ENCODE measurements at regions not wholly inside any gene's neighbourhood (a gene's known extent, or its start where the extent isn't known, plus 50 kb on each side); places are given as distances from the start of the nearest gene placed in this dataset.
"Not testable (repeated sequence)": the region's sequence is repeated elsewhere in the genome, so short reads cannot be mapped to it uniquely, and the experiment has no call there.

DNA sequence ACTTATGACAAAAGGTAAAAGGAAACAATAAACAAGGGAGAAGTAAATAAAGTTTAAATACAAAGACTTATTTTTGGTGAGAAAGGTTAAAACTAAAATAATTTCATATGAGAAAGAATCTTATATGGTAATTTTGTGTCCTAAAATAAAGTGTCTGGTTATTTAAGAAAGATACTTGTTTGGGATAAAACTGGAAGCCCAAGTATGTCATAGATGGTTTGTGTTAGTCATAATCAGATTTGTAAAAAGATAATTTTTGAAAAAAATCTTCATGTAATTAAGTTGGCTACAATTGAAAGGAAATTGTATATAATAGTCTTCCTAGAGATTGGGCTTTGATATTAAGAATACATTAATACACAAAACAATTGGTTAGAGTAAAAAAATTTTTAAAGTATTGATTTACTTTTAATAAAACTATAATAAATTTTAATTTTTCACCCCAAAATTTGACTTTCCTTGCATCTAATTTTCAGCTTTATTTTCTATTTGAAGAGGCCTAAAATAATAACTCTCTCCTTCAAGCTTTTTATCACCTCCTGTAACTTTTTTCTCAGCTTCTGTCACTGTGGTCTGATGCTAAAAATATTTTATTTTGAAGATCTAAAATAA lies 315.6 kb downstream of the SLITRK5 start:
- no peak for DNase-seq

GRCh38 chr13:87998081-87998480 lies 326.9 kb downstream of the SLITRK5 start:
- DNase-seq: no peak

DNA sequence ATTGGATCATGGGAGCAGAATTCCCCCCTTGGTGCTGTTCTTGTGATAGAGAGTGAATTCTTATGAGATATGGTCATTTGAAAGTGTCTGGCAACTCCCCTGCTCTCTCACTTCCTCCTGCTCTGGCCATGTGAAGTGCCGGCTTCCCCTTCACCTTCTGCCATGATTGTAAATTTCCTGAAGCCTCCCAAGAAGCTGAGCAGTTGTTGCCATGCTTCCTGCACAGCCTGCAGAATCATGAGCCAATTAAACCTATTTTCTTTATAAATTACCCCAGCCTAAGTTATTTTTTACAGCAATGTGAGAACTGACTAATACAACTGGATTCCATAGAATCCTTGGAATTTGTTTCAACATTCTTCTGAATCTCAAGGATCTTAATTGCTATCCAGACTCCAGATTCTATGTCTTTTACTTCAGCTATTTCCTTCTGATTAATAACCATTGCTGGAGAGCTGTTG lies 328.1 kb downstream of the SLITRK5 start:
- DNase-seq: no peak

DNA sequence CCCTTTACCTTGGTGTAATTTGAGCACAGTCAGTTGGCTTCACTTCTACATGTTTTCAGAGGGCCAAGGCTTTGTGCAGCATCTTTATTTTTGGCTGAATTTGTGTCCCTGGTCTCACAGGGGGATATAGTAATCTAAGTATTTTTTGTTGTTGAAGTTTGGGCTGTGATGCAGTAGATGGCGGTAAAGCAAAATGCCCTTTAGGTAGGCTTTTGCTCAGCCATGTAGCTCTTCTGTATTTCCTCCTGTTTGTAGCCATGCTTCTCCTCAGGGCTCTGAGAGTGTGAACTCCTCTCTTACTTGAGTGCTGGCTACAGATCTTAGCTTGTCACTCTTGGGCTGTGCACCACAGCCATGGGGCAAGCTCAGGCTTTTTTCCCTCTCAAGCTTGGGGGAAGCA lies 328.6 kb downstream of the SLITRK5 start:
- DNase-seq: no peak

DNA sequence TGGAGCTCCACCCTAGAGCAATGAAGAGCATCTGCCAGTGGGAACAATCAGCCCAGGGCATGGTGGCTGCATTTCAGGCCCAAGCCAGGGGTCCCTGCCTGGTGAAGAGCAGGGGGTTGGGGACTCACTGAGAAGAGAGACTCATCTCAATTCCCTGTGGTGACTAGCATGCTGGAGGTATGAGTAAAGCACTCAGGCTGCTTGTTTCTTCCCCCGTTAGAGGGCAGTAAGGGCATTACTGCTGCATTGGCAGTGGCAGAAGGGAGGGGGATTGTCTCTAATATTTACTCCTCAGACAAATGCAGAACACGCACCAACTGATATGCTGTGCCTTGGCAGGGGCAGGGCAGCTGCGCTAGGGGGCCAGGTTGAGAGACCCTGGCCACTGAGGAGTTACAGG lies 329.1 kb downstream of the SLITRK5 start:
- DNase-seq: no peak

GRCh38 chr13:88000787-88001186 lies 329.6 kb downstream of the SLITRK5 start:
- DNase-seq: no peak

- no peak for DNase-seq
Observed at GRCh38 chr13:88005188-88005587, 334.0 kb downstream of the SLITRK5 start.

DNA sequence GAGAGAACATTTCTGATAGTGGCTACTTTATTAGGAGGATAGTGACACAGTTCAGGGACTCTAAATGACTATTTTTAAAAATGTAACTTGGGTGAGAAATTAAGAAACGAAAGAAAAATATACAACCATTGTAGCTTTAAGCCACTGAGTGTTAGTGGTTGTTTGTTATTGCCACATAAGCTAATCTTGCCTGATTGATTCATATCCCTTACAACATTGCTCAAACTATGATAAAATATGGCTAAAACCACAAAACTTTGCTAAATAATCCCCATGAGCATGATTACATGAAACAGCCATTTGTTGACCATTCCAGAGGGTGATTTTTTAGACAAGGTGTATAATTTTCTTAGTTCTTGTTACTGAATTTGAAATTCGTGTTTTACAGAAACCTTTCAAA lies 343.4 kb downstream of the SLITRK5 start:
- DNase-seq: no peak

DNA sequence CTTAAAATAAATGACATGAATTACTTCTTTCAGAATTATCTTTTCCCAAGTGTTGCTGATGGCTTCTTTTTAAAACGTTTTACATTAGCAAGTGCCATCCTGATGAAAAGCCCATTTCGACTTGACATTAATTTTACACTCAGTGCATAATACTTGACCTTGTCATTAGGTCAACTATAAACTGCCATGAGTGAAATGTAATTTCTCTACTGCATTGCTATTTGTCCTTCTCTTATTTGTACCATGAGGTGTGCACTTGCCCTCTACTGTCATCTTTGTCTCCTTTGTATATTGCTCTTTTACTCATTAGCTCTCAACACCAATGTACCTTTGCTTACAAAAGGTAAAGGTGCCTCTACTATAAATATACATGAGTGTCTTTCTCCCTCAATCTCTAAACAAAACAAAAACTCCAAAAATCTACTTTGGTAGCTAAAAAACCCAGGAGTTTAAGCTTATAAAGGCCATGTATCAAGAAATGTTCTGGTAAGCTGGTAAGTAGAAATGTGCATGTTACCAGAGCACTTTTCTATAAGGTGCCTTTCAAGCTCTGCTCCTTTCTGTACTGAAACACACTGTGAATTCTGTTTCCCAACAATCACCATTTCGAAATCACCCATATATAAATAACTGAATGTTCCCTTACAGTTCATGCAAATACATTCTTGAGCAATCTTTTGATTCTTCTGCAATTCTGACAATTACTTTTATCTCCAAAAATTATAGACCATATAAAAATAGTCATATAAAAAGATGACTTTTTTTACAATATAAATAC lies 351.4 kb downstream of the SLITRK5 start:
- no peak for DNase-seq

GRCh38 chr13:88026241-88026640 lies 355.1 kb downstream of the SLITRK5 start:
- DNase-seq: no peak

GRCh38 chr13:88031980-88032559 lies 360.9 kb downstream of the SLITRK5 start:
- no peak for DNase-seq

DNA sequence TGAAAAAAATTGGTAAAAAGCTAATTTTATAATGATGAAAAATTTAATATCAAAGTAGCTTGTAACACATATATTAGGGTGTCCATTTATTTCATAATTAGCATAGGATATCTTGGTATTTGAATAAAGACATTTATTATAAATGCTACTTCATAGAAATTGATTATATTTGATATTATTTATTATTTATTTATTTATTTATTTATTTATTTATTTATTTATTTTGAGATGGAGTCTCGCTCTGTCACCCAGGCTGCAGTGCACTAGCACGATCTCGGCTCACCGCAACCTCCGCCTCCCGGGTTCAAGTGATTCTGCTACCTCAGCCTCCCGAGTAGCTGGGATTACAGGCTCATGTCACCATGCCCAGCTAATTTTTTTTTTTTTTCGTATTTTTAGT lies 365.0 kb downstream of the SLITRK5 start:
- DNase-seq: not testable (repeated sequence)

DNA sequence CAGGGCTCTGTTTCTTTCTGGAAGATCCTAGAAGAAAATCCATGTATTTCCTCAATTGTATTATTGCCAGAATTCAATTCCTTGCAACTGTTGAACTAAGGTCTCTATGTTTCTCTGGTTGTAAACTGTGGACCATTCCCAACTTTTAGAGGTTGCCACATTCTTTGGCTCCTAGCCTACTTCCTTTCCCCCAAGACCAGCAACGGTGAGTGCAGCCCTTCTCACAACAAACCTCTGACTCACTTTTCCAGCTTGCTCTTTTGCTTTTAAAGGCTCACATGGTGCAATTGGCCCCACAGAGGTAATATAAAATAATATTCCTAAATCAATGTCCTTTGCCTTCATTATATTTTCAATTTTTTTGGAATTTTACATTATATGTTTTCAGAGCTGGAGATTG lies 371.3 kb downstream of the SLITRK5 start:
- DNase-seq: no peak

DNA sequence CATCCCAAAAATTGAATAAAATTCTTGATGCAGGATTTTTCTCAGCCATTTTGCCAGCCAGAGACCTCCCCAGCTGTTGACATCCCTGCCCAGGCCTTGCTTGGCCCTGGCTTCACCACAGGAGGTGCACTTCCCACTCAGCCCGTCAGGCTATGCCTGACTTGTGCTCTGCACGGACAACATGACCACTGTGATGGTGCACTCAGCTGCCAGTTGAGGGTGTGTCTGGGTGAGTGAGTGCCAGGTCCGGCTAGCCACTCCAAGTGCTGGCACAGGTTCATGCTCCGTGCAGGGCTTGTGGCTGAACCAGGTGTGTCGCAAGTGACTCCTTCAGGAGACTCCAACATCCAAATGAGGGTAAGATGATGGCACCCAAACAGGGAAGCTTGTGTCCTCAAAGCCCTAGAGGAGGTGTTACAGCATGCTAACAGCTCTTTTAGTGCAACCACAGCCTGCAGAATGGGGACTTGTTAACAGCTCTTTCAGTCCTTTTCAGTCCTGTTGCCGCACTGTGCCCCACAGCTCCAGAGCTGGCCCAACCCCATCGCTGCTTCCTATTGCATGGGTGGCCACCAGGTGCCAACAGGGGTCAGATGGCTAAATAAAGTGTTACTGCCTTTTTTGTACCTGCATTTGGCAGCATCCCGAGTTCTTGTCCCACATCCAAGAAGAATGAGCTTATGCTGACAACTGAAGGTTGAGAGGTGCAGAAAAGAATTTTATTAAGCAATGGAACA lies 380.7 kb downstream of the SLITRK5 start:
- no peak for DNase-seq

- no peak for DNase-seq
Observed at GRCh38 chr13:88063741-88064140, 392.6 kb downstream of the SLITRK5 start.

GRCh38 chr13:88066847-88067246 lies 395.7 kb downstream of the SLITRK5 start:
- no peak for DNase-seq

DNA sequence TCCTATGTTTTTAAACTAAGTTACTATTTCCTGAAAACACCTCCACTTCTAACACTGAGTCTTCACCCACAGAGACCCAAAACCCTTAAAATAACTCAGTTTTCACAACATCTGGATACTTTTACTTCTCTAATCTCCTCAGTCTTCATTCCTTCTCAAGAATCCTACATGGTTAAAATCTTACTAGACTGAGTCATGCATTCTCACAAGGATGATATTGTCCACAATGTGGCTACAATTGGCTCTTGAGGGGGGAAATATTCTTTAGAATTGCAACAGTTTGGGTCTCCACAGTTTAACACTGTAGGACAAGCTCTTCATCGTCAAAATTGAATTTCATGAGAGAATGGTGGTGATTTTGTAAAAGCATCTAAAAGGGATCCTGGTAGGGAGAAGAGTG lies 397.1 kb downstream of the SLITRK5 start:
- no peak for DNase-seq

GRCh38 chr13:88068975-88069374 lies 397.8 kb downstream of the SLITRK5 start:
- DNase-seq: no peak

GRCh38 chr13:88071371-88071770 lies 400.2 kb downstream of the SLITRK5 start:
- no peak for DNase-seq

DNA sequence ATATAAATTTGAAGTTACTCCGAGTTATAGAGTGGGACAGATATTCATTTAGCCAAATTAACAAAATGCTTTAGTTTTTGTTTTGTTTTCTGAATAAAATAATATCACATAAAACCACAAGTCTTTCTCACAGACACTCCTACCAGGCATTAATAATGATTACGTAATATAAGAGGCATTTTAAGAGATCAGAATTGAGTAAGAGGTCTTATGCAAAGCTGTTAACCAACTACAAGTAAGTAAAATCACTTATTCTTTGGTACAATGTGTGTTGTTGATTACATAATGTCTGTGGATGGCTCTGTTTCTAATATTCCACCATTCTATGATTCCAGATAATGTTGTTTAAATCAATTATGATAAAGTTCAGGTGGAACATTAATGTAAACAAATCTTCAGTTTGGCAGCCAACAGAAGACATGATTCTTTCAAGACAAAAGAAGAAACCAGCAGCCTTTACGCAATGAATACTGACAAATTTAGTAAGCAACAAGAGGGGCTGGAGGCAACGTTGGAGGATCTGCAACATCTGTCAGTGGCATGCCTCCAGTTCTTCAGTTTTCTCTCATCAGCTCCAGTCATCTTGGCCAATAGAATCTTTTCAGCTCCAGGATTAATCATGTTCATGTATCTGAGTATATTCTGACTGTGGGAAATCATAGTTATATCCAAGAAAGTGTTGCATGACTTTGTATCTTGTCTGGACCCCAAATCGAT lies 403.8 kb downstream of the SLITRK5 start:
- no peak for DNase-seq

DNA sequence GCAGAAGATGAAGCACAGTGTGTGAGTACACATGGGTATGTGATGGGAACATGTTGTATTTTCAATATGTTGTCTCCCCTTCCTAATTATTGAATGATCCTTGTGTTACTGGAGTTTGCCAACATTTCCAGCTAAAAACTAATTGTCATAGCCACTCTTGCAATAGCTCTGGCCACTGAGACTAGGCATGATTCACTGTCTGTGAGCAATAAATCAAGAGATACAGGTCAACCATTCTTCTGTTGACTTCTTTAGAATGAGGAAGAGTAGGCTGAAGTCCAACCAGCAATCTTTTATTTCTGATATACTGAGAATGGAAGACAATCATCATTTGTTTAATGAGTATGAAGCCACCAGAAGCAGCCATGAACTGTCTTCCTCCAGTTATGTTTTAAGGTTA lies 413.9 kb downstream of the SLITRK5 start:
- no peak for DNase-seq

DNA sequence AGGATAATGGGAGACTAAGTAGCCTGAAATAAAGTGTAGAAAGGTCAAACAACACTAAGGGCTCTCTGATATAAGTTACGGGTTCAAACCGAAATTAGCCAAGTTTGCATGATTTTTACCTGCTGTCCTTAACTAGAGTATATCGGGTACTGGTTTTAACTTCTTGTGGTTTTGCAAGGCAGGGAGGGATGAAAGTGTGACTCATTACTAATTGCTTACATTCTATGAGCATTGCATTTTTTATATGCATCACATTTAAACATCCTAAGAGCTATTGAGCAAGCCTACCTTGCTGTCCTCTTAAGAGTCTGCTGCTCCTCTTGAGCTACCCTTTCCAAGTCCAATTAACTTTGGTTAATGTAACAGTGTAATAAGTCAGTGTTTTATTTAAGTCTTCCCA lies 415.4 kb downstream of the SLITRK5 start:
- no peak for DNase-seq

- no peak for DNase-seq
Observed at GRCh38 chr13:88097541-88097940, 426.4 kb downstream of the SLITRK5 start.

All from activated CD4-positive, alpha-beta T cell treated with anti-CD3 and anti-CD28 coated beads, Interleukin-2, amount 50 U/mL, for 16 hours (primary cell).